HEK293T (cell line): ENCODE measurements at regions not wholly inside any gene's neighbourhood (a gene's known extent, or its start where the extent isn't known, plus 50 kb on each side); places are given as distances from the start of the nearest gene placed in this dataset.

Source experiments
- CTCF ChIA-PET: fragments of 350-600 bp; formaldehyde crosslinking; extraction: SDS; loops from one replicate; lab custom pipeline; 2021; ENCODE audit warnings: antibody characterized with exemption, inconsistent platforms; lab: Yijun Ruan, JAX
- POLR2A ChIA-PET: fragments of 350-600 bp; formaldehyde crosslinking; extraction: SDS; loops from one replicate; lab custom pipeline; 2020; ENCODE audit warnings: antibody characterized with exemption, inconsistent platforms; lab: Yijun Ruan, JAX
- DNase-seq: peaks from one replicate; pipeline ENCODE4 v3.0.0; 2012; ENCODE audit warnings: mixed read lengths; ENCODE audit errors: extremely low spot score
- ARNT ChIP-seq: fragments of 450-650 bp; IDR thresholded peaks from 2 replicates; pipeline ENCODE4 v1.6.1; 2017; ENCODE audit warnings: mild to moderate bottlenecking
- BHLHE40 ChIP-seq: fragments of 450-650 bp; IDR thresholded peaks from 2 replicates; pipeline ENCODE4 v1.6.1; 2016; ENCODE audit warnings: mild to moderate bottlenecking, moderate library complexity, borderline replicate concordance
- CTBP1 ChIP-seq: fragments of 450-650 bp; IDR thresholded peaks from 2 replicates; pipeline ENCODE4 v1.6.1; 2016; ENCODE audit warnings: borderline replicate concordance
- ELF4 ChIP-seq: fragments of 450-650 bp; IDR thresholded peaks from 2 replicates; pipeline ENCODE4 v1.6.1; 2017; ENCODE audit warnings: antibody characterized with exemption
- FOXA1 ChIP-seq: fragments of 450-650 bp; IDR thresholded peaks from 2 replicates; pipeline ENCODE4 v1.6.1; 2016; ENCODE audit warnings: mild to moderate bottlenecking
- FOXK2 ChIP-seq: fragments of 450-650 bp; IDR thresholded peaks from 2 replicates; pipeline ENCODE4 v1.6.1; 2016; ENCODE audit warnings: mild to moderate bottlenecking
- FOXM1 ChIP-seq: fragments of 450-650 bp; IDR thresholded peaks from 2 replicates; pipeline ENCODE4 v1.6.1; 2017; ENCODE audit warnings: mild to moderate bottlenecking, borderline replicate concordance
- HDGF ChIP-seq: fragments of 450-650 bp; IDR thresholded peaks from 2 replicates; pipeline ENCODE4 v1.6.1; 2017; ENCODE audit warnings: antibody characterized with exemption, borderline replicate concordance
- L3MBTL2 ChIP-seq: fragments of 450-650 bp; conservative IDR thresholded peaks from 2 replicates; pipeline ENCODE4 v1.6.1; 2016; ENCODE audit warnings: mild to moderate bottlenecking
- LEF1 ChIP-seq: fragments of 450-650 bp; IDR thresholded peaks from 2 replicates; pipeline ENCODE4 v1.6.1; 2017; ENCODE audit warnings: mild to moderate bottlenecking, borderline replicate concordance
- NFRKB ChIP-seq: fragments of 450-650 bp; IDR thresholded peaks from 2 replicates; pipeline ENCODE4 v1.6.1; 2016; ENCODE audit warnings: mild to moderate bottlenecking, moderate library complexity
- SP1 ChIP-seq: fragments of 450-650 bp; IDR thresholded peaks from 2 replicates; pipeline ENCODE4 v1.6.1; 2017
- SUZ12 ChIP-seq: fragments of 450-650 bp; IDR thresholded peaks from 2 replicates; pipeline ENCODE4 v1.6.1; 2016; ENCODE audit warnings: mild to moderate bottlenecking
- TARDBP ChIP-seq: fragments of 450-650 bp; IDR thresholded peaks from 2 replicates; pipeline ENCODE4 v1.6.1; 2016
- ZNF384 ChIP-seq: fragments of 450-650 bp; IDR thresholded peaks from 2 replicates; pipeline ENCODE4 v1.6.1; 2016
- TF ChIP-seq, protein P1 (sequence below): fragments of 450-650 bp; IDR thresholded peaks from 2 replicates; pipeline ENCODE4 v1.6.1; 2016

DNA sequence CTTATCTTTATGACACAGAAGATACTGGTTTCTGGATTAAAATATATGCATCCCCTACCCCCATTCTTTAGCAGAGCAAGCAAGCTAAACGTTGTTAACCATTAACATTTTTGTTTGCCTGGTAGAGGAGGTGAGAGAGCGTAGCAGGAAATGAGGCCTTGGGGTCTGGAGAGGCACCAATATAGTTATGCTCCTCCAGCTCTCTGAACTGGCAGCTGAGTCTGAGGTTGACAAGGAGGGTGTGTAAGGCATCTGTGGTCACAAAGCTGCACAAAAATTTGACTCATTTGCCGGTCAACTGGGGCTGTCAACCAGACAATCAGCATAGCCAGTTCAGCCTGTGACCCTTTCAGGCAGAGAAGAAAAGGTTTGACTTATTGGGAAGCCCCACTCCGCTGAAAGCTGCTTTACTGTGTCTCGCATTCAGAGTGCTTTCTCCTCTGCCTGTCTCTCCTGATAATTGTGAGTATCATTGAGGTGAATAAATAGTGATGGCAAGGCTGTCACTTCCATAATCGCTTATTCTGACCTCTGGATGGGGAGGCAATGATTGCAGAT is 647.5 kb upstream of the SETBP1 start:
- TF ChIP-seq HDGF (no peak), CTBP1 (no peak), FOXM1 (no peak), SP1 (no peak), TARDBP (no peak), SUZ12 (no peak)
- TF ChIP-seq, protein P1, sequence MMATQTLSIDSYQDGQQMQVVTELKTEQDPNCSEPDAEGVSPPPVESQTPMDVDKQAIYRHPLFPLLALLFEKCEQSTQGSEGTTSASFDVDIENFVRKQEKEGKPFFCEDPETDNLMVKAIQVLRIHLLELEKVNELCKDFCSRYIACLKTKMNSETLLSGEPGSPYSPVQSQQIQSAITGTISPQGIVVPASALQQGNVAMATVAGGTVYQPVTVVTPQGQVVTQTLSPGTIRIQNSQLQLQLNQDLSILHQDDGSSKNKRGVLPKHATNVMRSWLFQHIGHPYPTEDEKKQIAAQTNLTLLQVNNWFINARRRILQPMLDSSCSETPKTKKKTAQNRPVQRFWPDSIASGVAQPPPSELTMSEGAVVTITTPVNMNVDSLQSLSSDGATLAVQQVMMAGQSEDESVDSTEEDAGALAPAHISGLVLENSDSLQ, result no peak
- ChIA-PET POLR2A (no interaction called here), CTCF (no interaction called here)
- no peak for DNase-seq

DNA sequence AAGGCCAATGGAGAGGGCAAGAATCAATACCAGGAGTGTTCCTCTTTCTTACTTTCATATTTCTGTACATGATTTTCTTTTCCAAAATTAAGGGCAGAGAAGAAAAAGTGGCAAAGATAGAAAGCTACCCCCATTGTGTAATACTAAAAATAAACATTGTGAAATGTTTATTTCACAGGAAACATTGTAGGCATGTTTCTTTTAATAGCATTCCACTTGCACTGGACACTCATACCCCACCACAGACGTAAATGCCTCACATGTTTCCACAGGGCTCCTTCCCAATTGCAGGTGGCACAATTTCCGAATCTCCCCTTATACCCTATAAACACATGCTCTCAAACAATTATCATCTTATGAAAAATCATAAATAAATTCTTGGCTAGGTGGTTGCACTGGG is 645.1 kb upstream of the SETBP1 start:
- no peak for DNase-seq
- ChIA-PET CTCF (no interaction called here), POLR2A (no interaction called here)
- TF ChIP-seq SUZ12, result no peak
- no peak for TF ChIP-seq FOXK2
- TF ChIP-seq L3MBTL2, result no peak
- no peak for TF ChIP-seq FOXM1
- TF ChIP-seq BHLHE40, result no peak
- TF ChIP-seq ZNF384, result no peak
- no peak for TF ChIP-seq CTBP1
- no peak for TF ChIP-seq TARDBP
- no peak for TF ChIP-seq ARNT
- TF ChIP-seq, protein P1, result no peak
- TF ChIP-seq ELF4, result no peak
- TF ChIP-seq FOXA1, result no peak
- TF ChIP-seq LEF1, result no peak
- no peak for TF ChIP-seq SP1
- no peak for TF ChIP-seq HDGF

- CTCF ChIA-PET, result no interaction called here
- no peak for DNase-seq
Measured at GRCh38 chr18:44036501-44036900, 644.2 kb upstream of the SETBP1 start.

DNA sequence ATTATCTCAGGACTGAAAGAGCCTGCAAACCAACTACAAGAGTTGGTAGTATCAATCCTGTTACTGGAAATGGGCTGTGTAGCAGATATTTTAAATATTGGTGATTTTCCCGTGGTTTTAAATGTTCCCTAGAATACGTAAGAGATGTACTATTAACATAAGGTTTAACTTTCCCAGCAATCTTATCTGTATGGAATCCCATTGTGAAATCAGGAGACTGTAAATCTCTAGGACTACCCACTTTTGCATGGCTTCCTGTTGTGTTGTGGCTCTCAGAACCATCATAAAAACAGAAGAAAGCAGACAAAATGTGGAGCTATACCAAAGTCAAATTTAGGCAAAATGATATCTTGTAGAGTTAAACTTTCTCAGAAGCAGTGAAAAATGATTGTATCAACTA is 641.5 kb upstream of the SETBP1 start:
- no peak for DNase-seq
- CTCF ChIA-PET, result interaction anchor here (0.6 kb wide), 1 partner anchor 1551 kb away, joined by 4 read pairs; no protein-coding TSS in a partner anchor
- POLR2A ChIA-PET, result no interaction called here
- TF ChIP-seq L3MBTL2 (no peak), TARDBP (no peak), CTBP1 (no peak), ELF4 (no peak), FOXA1 (no peak), SUZ12 (no peak), LEF1 (no peak)

More at GRCh38 chr18:44036501-44036900, 644.2 kb upstream of the SETBP1 start:
- TF ChIP-seq FOXM1 (no peak), NFRKB (no peak), FOXK2 (no peak), HDGF (no peak), CTBP1 (no peak), TARDBP (no peak), SP1 (no peak)
- POLR2A ChIA-PET, result no interaction called here

GRCh38 chr18:44039826-44040225 is 640.9 kb upstream of the SETBP1 start:
- CTCF ChIA-PET, result interaction anchor here (0.6 kb wide), 1 partner anchor 1552 kb away, joined by 4 read pairs; no protein-coding TSS in a partner anchor
- DNase-seq, result no peak
- POLR2A ChIA-PET, result no interaction called here
- TF ChIP-seq FOXA1 (no peak), FOXM1 (no peak), CTBP1 (no peak), ELF4 (no peak), BHLHE40 (no peak), SUZ12 (no peak), TARDBP (no peak), HDGF (no peak), ARNT (no peak), ZNF384 (no peak), SP1 (no peak), L3MBTL2 (no peak), NFRKB (no peak), LEF1 (no peak), FOXK2 (no peak)
- TF ChIP-seq, protein P1, result no peak

DNA sequence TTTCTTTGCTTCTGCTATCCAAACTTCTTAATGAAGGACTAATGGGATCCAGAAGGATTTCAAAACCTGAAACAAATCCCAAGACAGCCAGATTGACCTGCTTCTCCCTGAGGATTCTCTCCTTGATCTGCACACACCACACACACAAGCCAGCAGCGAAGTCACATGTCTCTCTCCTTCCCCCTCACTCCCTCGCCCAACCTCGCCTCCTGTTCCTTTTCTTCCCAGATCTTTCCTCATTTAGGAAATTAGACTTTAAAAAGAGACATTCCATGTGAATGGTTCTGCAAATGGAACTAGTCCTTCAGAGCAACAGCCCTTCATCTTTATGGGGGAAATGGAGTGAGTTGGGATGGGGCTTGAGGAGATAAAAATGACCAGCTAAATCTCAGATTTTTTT is 639.1 kb upstream of the SETBP1 start:
- CTCF ChIA-PET, result no interaction called here
- TF ChIP-seq ARNT (no peak), BHLHE40 (no peak), TARDBP (no peak), ELF4 (no peak), FOXK2 (no peak), LEF1 (no peak), SP1 (no peak), FOXA1 (no peak)
- TF ChIP-seq, protein P1, result no peak

More for the DNA sequence above, 639.1 kb upstream of the SETBP1 start:
- DNase-seq, result no peak
- POLR2A ChIA-PET, result interaction anchor here (0.7 kb wide), 1 partner anchor 148 kb away, joined by 4 read pairs; no protein-coding TSS in a partner anchor
